HEK293T (cell line): ENCODE measurements at regions not wholly inside any gene's neighbourhood (a gene's known extent, or its start where the extent isn't known, plus 50 kb on each side); places are given as distances from the start of the nearest gene placed in this dataset.

Experiments
- CTCF ChIA-PET: fragments of 350-600 bp; formaldehyde crosslinking; extraction: SDS; loops from one replicate; lab custom pipeline; 2021; ENCODE audit warnings: antibody characterized with exemption, inconsistent platforms; lab: Yijun Ruan, JAX
- POLR2A ChIA-PET: fragments of 350-600 bp; formaldehyde crosslinking; extraction: SDS; loops from one replicate; lab custom pipeline; 2020; ENCODE audit warnings: antibody characterized with exemption, inconsistent platforms; lab: Yijun Ruan, JAX
- DNase-seq: peaks from one replicate; pipeline ENCODE4 v3.0.0; 2012; ENCODE audit warnings: mixed read lengths; ENCODE audit errors: extremely low spot score
- ARNT ChIP-seq: fragments of 450-650 bp; IDR thresholded peaks from 2 replicates; pipeline ENCODE4 v1.6.1; 2017; ENCODE audit warnings: mild to moderate bottlenecking
- BHLHE40 ChIP-seq: fragments of 450-650 bp; IDR thresholded peaks from 2 replicates; pipeline ENCODE4 v1.6.1; 2016; ENCODE audit warnings: mild to moderate bottlenecking, moderate library complexity, borderline replicate concordance
- CTBP1 ChIP-seq: fragments of 450-650 bp; IDR thresholded peaks from 2 replicates; pipeline ENCODE4 v1.6.1; 2016; ENCODE audit warnings: borderline replicate concordance
- ELF4 ChIP-seq: fragments of 450-650 bp; IDR thresholded peaks from 2 replicates; pipeline ENCODE4 v1.6.1; 2017; ENCODE audit warnings: antibody characterized with exemption
- FOXA1 ChIP-seq: fragments of 450-650 bp; IDR thresholded peaks from 2 replicates; pipeline ENCODE4 v1.6.1; 2016; ENCODE audit warnings: mild to moderate bottlenecking
- FOXK2 ChIP-seq: fragments of 450-650 bp; IDR thresholded peaks from 2 replicates; pipeline ENCODE4 v1.6.1; 2016; ENCODE audit warnings: mild to moderate bottlenecking
- FOXM1 ChIP-seq: fragments of 450-650 bp; IDR thresholded peaks from 2 replicates; pipeline ENCODE4 v1.6.1; 2017; ENCODE audit warnings: mild to moderate bottlenecking, borderline replicate concordance
- HDGF ChIP-seq: fragments of 450-650 bp; IDR thresholded peaks from 2 replicates; pipeline ENCODE4 v1.6.1; 2017; ENCODE audit warnings: antibody characterized with exemption, borderline replicate concordance
- L3MBTL2 ChIP-seq: fragments of 450-650 bp; conservative IDR thresholded peaks from 2 replicates; pipeline ENCODE4 v1.6.1; 2016; ENCODE audit warnings: mild to moderate bottlenecking
- LEF1 ChIP-seq: fragments of 450-650 bp; IDR thresholded peaks from 2 replicates; pipeline ENCODE4 v1.6.1; 2017; ENCODE audit warnings: mild to moderate bottlenecking, borderline replicate concordance
- NFRKB ChIP-seq: fragments of 450-650 bp; IDR thresholded peaks from 2 replicates; pipeline ENCODE4 v1.6.1; 2016; ENCODE audit warnings: mild to moderate bottlenecking, moderate library complexity
- SP1 ChIP-seq: fragments of 450-650 bp; IDR thresholded peaks from 2 replicates; pipeline ENCODE4 v1.6.1; 2017
- SUZ12 ChIP-seq: fragments of 450-650 bp; IDR thresholded peaks from 2 replicates; pipeline ENCODE4 v1.6.1; 2016; ENCODE audit warnings: mild to moderate bottlenecking
- TARDBP ChIP-seq: fragments of 450-650 bp; IDR thresholded peaks from 2 replicates; pipeline ENCODE4 v1.6.1; 2016
- ZNF384 ChIP-seq: fragments of 450-650 bp; IDR thresholded peaks from 2 replicates; pipeline ENCODE4 v1.6.1; 2016
- TF ChIP-seq, protein P1 (sequence below): fragments of 450-650 bp; IDR thresholded peaks from 2 replicates; pipeline ENCODE4 v1.6.1; 2016

DNA sequence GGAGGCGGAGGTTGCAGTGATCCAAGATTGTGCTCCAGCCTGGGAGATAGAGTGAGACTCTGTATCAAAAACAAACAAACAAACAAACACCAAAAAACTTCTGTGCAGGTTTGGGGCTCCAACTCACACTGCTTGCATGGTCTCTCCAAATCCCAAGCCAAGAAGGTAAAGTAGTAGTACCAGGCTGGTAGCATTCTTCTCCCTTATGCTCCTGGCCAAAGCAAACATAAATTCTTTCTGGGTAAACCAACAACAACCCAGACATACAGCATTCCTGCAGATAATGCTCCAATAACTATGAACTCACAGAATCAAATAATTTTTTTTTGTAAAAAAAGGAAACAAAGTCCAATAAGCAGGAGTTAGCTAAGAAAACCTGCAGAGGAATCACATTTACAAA, 57.8 kb upstream of the KLHL31 start:
- DNase-seq: no peak
- TF ChIP-seq SP1: no peak
- TF ChIP-seq L3MBTL2: no peak
- TF ChIP-seq FOXK2: no peak
- TF ChIP-seq TARDBP: no peak
- no peak for TF ChIP-seq CTBP1
- TF ChIP-seq, protein P1, sequence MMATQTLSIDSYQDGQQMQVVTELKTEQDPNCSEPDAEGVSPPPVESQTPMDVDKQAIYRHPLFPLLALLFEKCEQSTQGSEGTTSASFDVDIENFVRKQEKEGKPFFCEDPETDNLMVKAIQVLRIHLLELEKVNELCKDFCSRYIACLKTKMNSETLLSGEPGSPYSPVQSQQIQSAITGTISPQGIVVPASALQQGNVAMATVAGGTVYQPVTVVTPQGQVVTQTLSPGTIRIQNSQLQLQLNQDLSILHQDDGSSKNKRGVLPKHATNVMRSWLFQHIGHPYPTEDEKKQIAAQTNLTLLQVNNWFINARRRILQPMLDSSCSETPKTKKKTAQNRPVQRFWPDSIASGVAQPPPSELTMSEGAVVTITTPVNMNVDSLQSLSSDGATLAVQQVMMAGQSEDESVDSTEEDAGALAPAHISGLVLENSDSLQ: no peak
- no peak for TF ChIP-seq ARNT
- no peak for TF ChIP-seq FOXA1
- TF ChIP-seq ZNF384: no peak
- TF ChIP-seq ELF4: no peak
- no peak for TF ChIP-seq HDGF
- TF ChIP-seq NFRKB: no peak
- no peak for TF ChIP-seq BHLHE40
- no peak for TF ChIP-seq LEF1
- TF ChIP-seq SUZ12: no peak
- TF ChIP-seq FOXM1: no peak
- CTCF ChIA-PET: interaction anchor here (0.6 to 3.3 kb wide), 4 partner anchors 11 to 233 kb away, joined by 3 to 21 read pairs (median 7); no protein-coding TSS in a partner anchor
- POLR2A ChIA-PET: no interaction called here

DNA sequence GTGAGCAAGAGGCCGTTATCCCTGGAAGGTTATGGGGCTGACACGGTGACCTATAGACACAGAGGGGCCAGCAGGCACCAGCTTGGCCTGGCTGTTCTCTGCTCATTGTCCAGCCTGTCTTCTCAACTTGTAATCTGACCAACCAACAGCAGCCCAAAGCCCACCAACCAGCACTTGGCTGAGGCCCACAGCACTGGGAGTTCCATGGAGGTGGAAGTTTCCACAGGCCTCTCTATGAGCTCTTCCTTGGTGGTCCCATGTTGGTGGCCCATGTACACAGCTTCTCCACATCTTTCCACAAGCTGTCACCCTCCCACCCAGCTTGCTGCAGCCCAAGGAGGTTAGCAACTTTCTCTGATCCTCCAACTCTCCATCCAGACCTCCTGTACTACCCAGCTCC, 56.2 kb upstream of the KLHL31 start:
- ChIA-PET POLR2A (no interaction called here), CTCF (interaction anchor here (0.7 to 1.8 kb wide), 4 partner anchors 124 to 239 kb away, joined by 3 to 10 read pairs (median 4); no protein-coding TSS in a partner anchor)
- DNase-seq: no peak
- no peak for TF ChIP-seq FOXK2
- TF ChIP-seq ELF4: no peak
- no peak for TF ChIP-seq ZNF384
- TF ChIP-seq ARNT: no peak

DNA sequence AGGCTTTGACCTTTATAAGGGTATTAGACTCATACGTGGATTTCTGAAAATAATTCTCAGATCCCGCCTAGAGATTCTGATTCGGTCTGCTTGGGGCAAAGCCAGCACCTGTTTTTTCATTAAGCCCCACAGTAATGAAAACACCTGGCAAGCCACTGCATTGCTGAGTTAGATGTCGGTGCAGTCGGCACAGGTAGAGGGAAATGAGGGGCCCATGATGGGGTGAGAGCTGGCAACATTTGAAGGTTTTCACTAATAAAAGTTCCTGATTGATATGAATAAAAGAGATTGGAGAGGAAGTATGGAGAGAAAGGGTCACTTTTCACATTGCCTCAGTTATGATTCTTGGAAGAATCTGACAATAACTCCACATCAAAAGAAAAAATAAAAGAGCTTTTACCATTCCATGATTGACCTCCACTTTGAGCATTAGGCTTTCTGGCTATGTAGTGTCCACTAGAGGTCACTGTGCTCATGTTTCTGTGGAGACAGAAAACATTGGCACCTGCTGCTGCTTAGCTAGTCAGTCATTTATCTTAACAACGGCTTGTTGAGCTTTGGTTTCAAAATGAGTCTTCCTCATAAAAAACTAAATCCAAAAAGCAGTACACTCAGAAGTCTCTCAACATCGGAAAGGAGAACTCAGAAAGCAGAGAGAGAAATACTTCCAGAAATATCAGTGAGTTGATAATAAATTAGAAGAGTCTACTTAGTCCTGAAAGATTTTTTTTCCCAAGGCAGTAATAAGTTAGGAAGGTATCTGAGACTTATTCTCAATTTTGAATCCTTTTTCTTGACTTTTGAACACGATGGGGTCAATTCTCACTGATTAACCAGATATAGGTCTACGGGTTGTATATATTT, 53.3 kb upstream of the KLHL31 start:
- peak; percentile 61 for DNase-seq
- ChIA-PET CTCF (interaction anchor here (0.6 to 3.0 kb wide), 26 partner anchors 9 to 548 kb away, joined by 3 to 23 read pairs (median 4); no protein-coding TSS in a partner anchor), POLR2A (interaction anchor here (1.0 to 1.1 kb wide), 3 partner anchors 10 to 237 kb away, joined by 3 to 4 read pairs (median 4); partner anchors contain the start of gene LRRC1)
- TF ChIP-seq CTBP1 (no peak), NFRKB (no peak), ZNF384 (no peak), LEF1 (no peak), BHLHE40 (no peak)
- TF ChIP-seq, protein P1: 0 out of 2 replicates have a peak, but pooled peaks have one; percentile 46

DNA sequence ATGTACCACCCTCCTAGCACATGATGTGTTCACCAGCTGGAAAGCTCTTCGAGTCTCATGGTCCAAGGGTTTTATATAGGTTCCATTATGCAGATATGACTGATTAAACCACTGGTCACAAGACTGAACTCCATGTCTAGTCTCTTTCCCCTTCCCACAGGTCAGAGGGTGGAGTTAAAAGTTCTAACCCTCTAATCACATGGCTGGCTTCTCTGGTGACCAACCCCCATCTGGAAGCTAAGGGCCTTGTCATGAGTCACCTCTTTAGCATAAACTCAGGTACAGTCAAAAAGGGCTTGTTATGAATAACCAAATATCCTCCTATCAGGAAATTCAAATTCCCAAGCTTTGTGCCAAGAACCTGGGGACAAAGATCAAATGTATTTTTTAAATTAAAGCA, 52.0 kb upstream of the KLHL31 start:
- POLR2A ChIA-PET: no interaction called here
- no peak for DNase-seq
- TF ChIP-seq SP1: no peak
- TF ChIP-seq FOXM1: no peak
- no peak for TF ChIP-seq BHLHE40
- no peak for TF ChIP-seq SUZ12
- CTCF ChIA-PET: interaction anchor here (0.5 to 3.0 kb wide), 2 partner anchors 11 to 225 kb away, joined by 3 to 23 read pairs; no protein-coding TSS in a partner anchor

DNA sequence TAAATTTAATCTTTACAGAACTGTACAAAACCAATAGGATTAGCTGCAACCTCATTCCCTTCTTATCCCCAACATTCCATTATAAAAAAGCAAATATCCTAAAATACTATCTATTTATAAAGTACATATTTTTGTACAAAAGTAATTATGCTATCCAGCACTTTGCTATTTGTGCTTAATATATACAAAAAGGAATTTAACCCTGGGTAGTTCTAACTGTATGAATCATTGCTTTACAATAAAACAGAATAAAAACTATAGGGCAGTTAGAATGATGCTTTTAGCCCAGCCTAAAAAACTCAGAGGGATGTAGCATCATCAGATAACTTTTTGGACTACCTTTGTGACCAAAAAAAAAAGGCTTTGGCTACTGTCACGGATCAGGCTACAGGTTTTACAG, 49.9 kb upstream of the KLHL31 start:
- CTCF ChIA-PET: interaction anchor here (0.7 kb wide), 1 partner anchor 228 kb away, joined by 3 read pairs; no protein-coding TSS in a partner anchor
- TF ChIP-seq L3MBTL2: no peak
- no peak for TF ChIP-seq FOXM1
- TF ChIP-seq ZNF384: no peak
- POLR2A ChIA-PET: no interaction called here

More for the DNA sequence above, 49.9 kb upstream of the KLHL31 start:
- DNase-seq: no peak
